Prostate gland (tissue), 2 donors: ENCODE measurements at regions not wholly inside any gene's neighbourhood (a gene's known extent, or its start where the extent isn't known, plus 50 kb on each side); places are given as distances from the start of the nearest gene placed in this dataset.
A peak's percentile ranks its signal among the peaks of the same experiment; 100 is the strongest.

Experiments used
- DNase-seq: peaks from one replicate; pipeline ENCODE4 v3.0.0-alpha.2; 2019; ENCODE audit warnings: low spot score
- H3K27ac ChIP-seq, 2 donors: fragments of 200-600 bp; sonication (generic); 2 replicates each; pipeline ENCODE4 v1.5.1; 2017 to 2019
- H3K27me3 ChIP-seq: fragments of 200-600 bp; sonication (generic); replicated peaks from 2 replicates; pipeline ENCODE4 v1.5.1; 2019; ENCODE audit not compliant: insufficient read depth
- H3K36me3 ChIP-seq, 2 donors: fragments of 200-600 bp; sonication (generic); 1 replicate in 1 of 2; 2 replicates in 1 of 2; pipeline versions ENCODE4 v1.5.1 to v1.8.1; 2017 to 2019
- H3K4me1 ChIP-seq: fragments of 200-600 bp; sonication (generic); replicated peaks from 2 replicates; pipeline ENCODE4 v1.5.1; 2019
- H3K4me3 ChIP-seq, 2 donors: fragments of 200-600 bp; sonication (generic); 2 replicates each; pipeline ENCODE4 v1.5.1; 2017 to 2019
- H3K9me3 ChIP-seq: fragments of 200-600 bp; sonication (generic); 2 replicates; pipeline ENCODE4 v1.5.1; 2017
- CTCF ChIP-seq, 4 experiments: fragments of 200-600 bp in 2 of 4; fragments of 450-650 bp in 2 of 4; sonication (generic) in 2 of 4; IDR thresholded peaks; 1 replicate in 3 of 4; 2 replicates in 1 of 4; pipeline ENCODE4 v1.5.1; 2016 to 2019; ENCODE audit warnings: antibody characterized with exemption in 4 of 4, mild to moderate bottlenecking in 2 of 4, moderate library complexity in 2 of 4
- POLR2A ChIP-seq: fragments of 450-650 bp; IDR thresholded peaks from one replicate; pipeline ENCODE4 v1.6.1; 2016; ENCODE audit warnings: antibody characterized with exemption, mild to moderate bottlenecking
- POLR2AphosphoS5 ChIP-seq: sonication (generic); formaldehyde crosslinking; IDR thresholded peaks from one replicate; pipeline ENCODE4 v1.6.1; 2017; ENCODE audit warnings: antibody characterized with exemption
- WGBS: methylation state at CpG from one replicate; pipeline ENCODE4 v1.1.5; 2018; 5-methylcytosine and 5-hydroxymethylcytosine counted together
- intact Hi-C: fragments of 100-400 bp; cut with DNase I; formaldehyde crosslinking; loops from one replicate; pipeline ENCODE4 v1.14.2; 2022

- H3K36me3 ChIP-seq: no peaks in the 10 kb centered on the region
- no peak for DNase-seq
- H3K9me3 ChIP-seq: no peaks in the 10 kb centered on the region
- H3K27me3 ChIP-seq: no peaks in the 10 kb centered on the region
- intact Hi-C loops: no loop called here
- H3K4me3 ChIP-seq: no peak overlapping the region
- H3K4me1 ChIP-seq: peaks cover 4% of the 10 kb centered on the region
- no peak overlapping the region for H3K27ac ChIP-seq
- WGBS: 85% methylated on average over 12 of the region's 12 CpGs
- TF ChIP-seq POLR2A: no peak
- no peak for TF ChIP-seq CTCF (IDR thresholded peaks at IDR 0.05)
- no peak for TF ChIP-seq POLR2AphosphoS5
Observed at GRCh38 chr16:85367485-85367884, 245.6 kb upstream of the GSE1 start.

DNA sequence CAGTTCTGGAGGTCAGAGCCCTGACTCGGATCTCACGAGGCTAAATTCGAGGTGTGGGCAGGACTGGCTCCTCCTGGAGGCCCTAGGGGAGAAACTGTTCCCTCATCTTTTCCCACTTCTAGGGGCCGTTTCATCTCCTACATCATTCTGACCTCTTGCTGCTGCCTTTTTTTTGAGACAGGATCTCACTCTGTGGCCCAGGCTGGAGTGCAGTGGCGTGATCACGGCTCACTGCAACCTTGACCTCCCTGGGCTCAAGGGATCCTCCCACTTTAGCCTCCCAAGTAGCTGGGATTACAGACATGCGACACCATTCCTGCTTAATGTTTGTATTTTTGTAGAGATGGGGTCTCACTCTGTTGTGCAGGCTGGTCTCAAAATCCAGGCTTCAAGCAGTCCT lies 244.1 kb upstream of the GSE1 start:
- intact Hi-C loops: no loop called here
- H3K9me3 ChIP-seq: no peaks in the 10 kb centered on the region
- TF ChIP-seq CTCF (IDR thresholded peaks at IDR 0.05) (no peak), POLR2A (no peak), POLR2AphosphoS5 (no peak)
- WGBS: 96% methylated on average over 7 of the region's 7 CpGs
- H3K4me3 ChIP-seq: no peak overlapping the region
- no peaks in the 10 kb centered on the region for H3K36me3 ChIP-seq
- no peak overlapping the region for H3K27ac ChIP-seq
- peaks cover 4% of the 10 kb centered on the region for H3K4me1 ChIP-seq
- no peaks in the 10 kb centered on the region for H3K27me3 ChIP-seq
- DNase-seq: no peak

DNA sequence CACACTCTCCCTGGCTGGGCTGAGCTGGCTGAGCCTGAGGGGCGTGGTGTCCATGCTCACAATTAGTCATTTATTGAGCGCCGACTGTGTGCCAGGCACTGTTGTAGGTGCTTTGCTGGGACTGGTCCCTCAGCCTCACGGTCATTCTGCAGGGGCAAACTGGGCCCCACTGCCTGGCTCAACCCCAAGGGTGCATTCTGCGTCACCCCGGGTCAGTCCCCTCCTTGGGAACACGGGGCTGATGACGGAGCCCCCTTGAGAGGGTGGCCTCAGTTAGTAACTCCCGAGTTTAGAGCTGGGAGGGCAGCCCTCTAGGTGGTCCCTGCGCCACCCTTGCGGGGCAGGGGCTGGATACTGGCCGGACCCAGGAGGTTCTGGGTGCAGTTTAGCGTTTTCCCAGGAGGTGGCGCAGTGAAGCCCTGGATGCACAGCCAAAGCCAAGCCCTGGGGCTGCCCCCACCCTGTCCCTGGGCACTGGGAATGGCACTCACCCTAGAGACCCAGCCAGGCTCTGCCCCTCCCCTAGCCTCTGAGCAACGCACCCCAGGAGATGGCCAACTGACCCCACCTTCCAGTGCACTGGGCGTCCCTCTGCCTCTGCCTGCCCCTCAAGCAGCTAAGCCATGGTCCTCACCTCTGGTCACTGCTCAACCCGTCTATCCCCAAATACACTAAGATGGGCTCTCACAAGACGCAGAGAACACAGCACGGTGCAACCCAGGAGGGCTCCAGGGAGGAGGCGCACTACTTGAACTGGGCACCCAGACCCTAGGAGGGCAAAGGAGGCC lies 243.2 kb upstream of the GSE1 start:
- H3K9me3 ChIP-seq: no peaks in the 10 kb centered on the region
- no peaks in the 10 kb centered on the region for H3K27me3 ChIP-seq
- DNase-seq: peak; percentile 34
- no peaks in the 10 kb centered on the region for H3K36me3 ChIP-seq
- H3K4me3 ChIP-seq: no peak overlapping the region
- H3K27ac ChIP-seq: peak overlapping the region; percentile 68 to 69
- TF ChIP-seq POLR2AphosphoS5 (no peak), POLR2A (no peak), CTCF (IDR thresholded peaks at IDR 0.05) (peak; percentile 40 to 84 (median 66))
- H3K4me1 ChIP-seq: peaks cover 4% of the 10 kb centered on the region
- intact Hi-C loops: no loop called here
- 62% methylated on average over 20 of the region's 20 CpGs for WGBS

GRCh38 chr16:85370543-85370880 lies 242.6 kb upstream of the GSE1 start:
- Histone ChIP-seq H3K9me3 (no peaks in the 10 kb centered on the region), H3K27me3 (no peaks in the 10 kb centered on the region), H3K4me3 (no peak overlapping the region), H3K36me3 (no peaks in the 10 kb centered on the region), H3K27ac (peak overlapping the region; percentile 68 to 69), H3K4me1 (peaks cover 4% of the 10 kb centered on the region)
- no peak for DNase-seq
- WGBS: 34% methylated on average over 6 of the region's 6 CpGs
- intact Hi-C loops: no loop called here
- TF ChIP-seq CTCF (IDR thresholded peaks at IDR 0.05) (no peak), POLR2AphosphoS5 (no peak), POLR2A (no peak)
